Peyer's patch (tissue), 4 donors: ENCODE measurements at regions not wholly inside any gene's neighbourhood (a gene's known extent, or its start where the extent isn't known, plus 50 kb on each side); places are given as distances from the start of the nearest gene placed in this dataset.

Experiments
- DNase-seq, 3 donors: peaks; one replicate each; pipeline ENCODE4 v3.0.0-alpha.2; 2017 to 2019
- H3K27ac ChIP-seq, 4 donors: fragments of 200-600 bp; sonication (generic); one replicate each; pipeline ENCODE4 v1.5.1; 2016 to 2019
- H3K27me3 ChIP-seq, 2 donors: fragments of 200-600 bp; sonication (generic); one replicate each; pipeline ENCODE4 v1.5.1; 2019
- H3K36me3 ChIP-seq, 3 donors: fragments of 200-600 bp; sonication (generic); one replicate each; pipeline ENCODE4 v1.5.1; 2016 to 2019
- H3K4me1 ChIP-seq, 4 donors: fragments of 200-600 bp; sonication (generic); one replicate each; pipeline ENCODE4 v1.5.1; 2016 to 2019
- H3K4me3 ChIP-seq, 4 donors: fragments of 200-600 bp; sonication (generic); 1 replicate in 3 of 4; 2 replicates in 1 of 4; pipeline ENCODE4 v1.5.1; 2016 to 2019; ENCODE audit warnings: mild to moderate bottlenecking in 1 of 4
- H3K9me3 ChIP-seq, 4 donors: fragments of 200-600 bp; sonication (generic); one replicate each; pipeline ENCODE4 v1.5.1; 2016 to 2019; ENCODE audit warnings: mild to moderate bottlenecking in 1 of 4
- CTCF ChIP-seq, 6 experiments: fragments of 450-650 bp in 4 of 6; fragments of 200-600 bp in 2 of 6; sonication (generic) in 1 of 6; IDR thresholded peaks; one replicate each; pipeline ENCODE4 v1.5.1; 2017 to 2019; ENCODE audit warnings: antibody characterized with exemption in 6 of 6, mild to moderate bottlenecking in 3 of 6, moderate library complexity in 1 of 6
- POLR2A ChIP-seq, 2 donors: fragments of 450-650 bp; IDR thresholded peaks; one replicate each; pipeline ENCODE4 v1.5.1; 2017; ENCODE audit warnings: antibody characterized with exemption in 2 of 2, mild to moderate bottlenecking in 2 of 2, moderate library complexity in 2 of 2

GRCh38 chr6:40807484-40807883 lies 220.3 kb upstream of the LRFN2 start:
- DNase-seq, result no peak
- H3K27ac ChIP-seq, result no peak overlapping the region
- H3K36me3 ChIP-seq, result no peaks in the 10 kb centered on the region
- no peak overlapping the region for H3K4me3 ChIP-seq
- H3K27me3 ChIP-seq, result no peaks in the 10 kb centered on the region
- no peaks in the 10 kb centered on the region for H3K4me1 ChIP-seq
- TF ChIP-seq CTCF (IDR thresholded peaks at IDR 0.05) (no peak), POLR2A (IDR thresholded peaks at IDR 0.05) (no peak)
- no peaks in the 10 kb centered on the region for H3K9me3 ChIP-seq

DNA sequence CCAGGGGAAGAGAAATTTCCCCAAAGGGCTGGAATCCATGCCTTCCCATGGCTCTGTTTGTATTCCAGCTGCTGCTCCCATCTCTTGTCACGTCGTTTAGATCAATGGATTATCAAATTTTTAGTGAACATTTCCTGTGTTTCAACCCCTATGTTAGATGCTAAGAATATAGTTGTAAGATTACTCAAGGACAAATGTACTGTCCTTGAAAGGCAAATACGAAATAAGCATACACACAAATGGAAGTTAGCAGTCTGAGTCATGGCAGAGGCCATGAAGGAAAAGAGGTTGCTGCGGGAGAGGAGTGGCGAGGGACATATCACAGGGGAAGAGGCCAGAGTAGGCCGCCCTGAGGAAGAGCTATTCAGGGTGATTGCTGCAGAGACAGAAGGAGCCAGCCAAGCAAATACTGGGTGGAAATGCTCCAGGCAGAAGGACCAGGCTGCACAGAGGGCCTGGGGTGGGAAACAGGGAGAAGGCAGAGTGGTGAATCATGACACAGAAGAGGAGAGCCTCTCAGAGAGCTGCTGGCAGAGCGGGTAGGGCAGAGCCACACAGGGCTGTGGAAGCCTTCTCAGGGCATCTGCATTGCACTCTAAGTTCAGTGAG lies 219.2 kb upstream of the LRFN2 start:
- no peak overlapping the region for H3K4me3 ChIP-seq
- H3K36me3 ChIP-seq, result no peaks in the 10 kb centered on the region
- no peaks in the 10 kb centered on the region for H3K4me1 ChIP-seq
- H3K27ac ChIP-seq, result no peak overlapping the region
- TF ChIP-seq CTCF (IDR thresholded peaks at IDR 0.05), result no peak
- TF ChIP-seq POLR2A (IDR thresholded peaks at IDR 0.05), result no peak
- no peaks in the 10 kb centered on the region for H3K27me3 ChIP-seq
- DNase-seq, result no peak
- no peaks in the 10 kb centered on the region for H3K9me3 ChIP-seq

DNA sequence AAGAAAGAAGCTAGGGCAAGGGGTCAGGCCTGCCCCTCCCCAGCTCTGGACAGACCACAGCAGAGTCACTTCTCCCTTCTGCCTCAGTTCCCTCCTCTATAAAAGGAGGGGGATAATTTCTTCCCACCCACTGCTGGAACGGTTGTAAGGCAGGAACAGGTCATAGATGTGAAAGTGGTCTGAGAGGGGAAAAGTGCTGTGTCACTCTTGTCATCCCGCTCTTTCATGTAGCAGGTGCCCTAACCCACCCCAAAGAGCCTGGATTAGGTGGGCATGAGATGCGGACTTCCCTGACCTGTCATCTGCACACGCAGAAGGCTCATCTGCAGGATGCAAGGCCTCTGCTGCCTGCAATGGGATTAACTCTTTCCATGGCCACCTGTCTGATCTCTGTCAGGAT lies 218.2 kb upstream of the LRFN2 start:
- TF ChIP-seq CTCF (IDR thresholded peaks at IDR 0.05) (no peak), POLR2A (IDR thresholded peaks at IDR 0.05) (no peak)
- no peak for DNase-seq
- H3K4me3 ChIP-seq, result no peak overlapping the region
- no peaks in the 10 kb centered on the region for H3K4me1 ChIP-seq
- no peaks in the 10 kb centered on the region for H3K27me3 ChIP-seq
- no peaks in the 10 kb centered on the region for H3K36me3 ChIP-seq
- no peak overlapping the region for H3K27ac ChIP-seq
- no peaks in the 10 kb centered on the region for H3K9me3 ChIP-seq

DNA sequence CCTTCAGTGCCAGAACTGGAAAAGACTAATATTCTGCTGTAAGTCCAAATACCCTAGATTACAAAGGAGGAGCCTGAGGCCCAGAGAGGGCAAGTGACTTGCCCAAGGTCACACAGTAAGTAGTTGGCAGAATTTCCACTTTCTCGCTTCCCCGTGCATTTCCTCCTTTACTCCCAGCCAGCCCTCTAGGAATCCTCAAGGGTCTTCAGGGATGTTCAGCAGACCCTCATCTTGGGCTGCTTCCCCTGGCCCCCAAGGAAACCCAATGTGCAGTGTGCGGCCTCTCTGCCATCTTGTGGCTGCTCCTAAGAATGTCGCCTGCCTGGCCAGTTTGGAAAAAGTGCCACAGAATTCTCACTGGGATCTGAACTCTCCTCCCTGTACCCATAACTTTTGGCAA lies 217.7 kb upstream of the LRFN2 start:
- H3K4me1 ChIP-seq, result no peaks in the 10 kb centered on the region
- H3K27ac ChIP-seq, result peak overlapping the region in 1 of 4 donors; percentile 1
- no peak overlapping the region for H3K4me3 ChIP-seq
- no peaks in the 10 kb centered on the region for H3K36me3 ChIP-seq
- no peak for DNase-seq
- TF ChIP-seq CTCF (IDR thresholded peaks at IDR 0.05) (no peak), POLR2A (IDR thresholded peaks at IDR 0.05) (no peak)
- no peaks in the 10 kb centered on the region for H3K9me3 ChIP-seq
- no peaks in the 10 kb centered on the region for H3K27me3 ChIP-seq

DNA sequence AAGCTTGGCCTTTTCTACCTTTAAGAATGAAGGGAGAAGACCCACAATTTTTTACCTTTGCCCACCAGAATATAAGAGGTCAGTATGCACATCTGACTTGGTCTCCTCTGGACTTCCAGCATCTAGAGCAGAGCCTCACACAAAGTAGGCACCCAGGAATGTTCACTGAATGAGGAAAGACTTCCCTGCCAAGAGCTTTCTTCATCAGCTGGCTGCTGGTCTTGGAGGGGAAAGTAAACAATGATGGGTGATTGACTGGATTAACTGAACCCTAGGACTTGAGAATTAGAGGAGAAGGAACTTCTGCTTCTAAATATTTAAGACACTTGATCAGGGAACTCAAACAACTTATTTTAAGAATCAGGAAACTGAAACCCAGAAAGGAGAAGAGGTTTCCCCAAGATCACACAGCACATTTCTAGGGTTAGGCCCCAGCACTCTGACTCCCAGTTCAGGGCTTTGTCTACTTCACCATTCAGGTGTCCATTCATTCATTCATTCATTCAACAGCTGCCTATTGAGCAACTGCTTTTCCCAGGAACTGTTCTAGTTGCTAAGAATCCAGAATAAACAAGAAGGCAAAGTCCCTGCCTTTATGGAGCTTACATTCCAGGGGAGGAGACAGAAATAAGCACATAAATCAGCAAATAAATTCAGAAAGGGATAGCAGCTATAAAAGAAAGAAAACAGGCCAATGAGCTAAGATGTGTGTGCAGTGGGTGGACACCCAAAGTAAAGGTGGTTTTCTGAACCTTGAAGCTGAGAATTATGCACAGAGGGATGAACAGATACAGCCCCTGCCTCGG lies 216.9 kb upstream of the LRFN2 start:
- no peaks in the 10 kb centered on the region for H3K36me3 ChIP-seq
- no peak for TF ChIP-seq CTCF (IDR thresholded peaks at IDR 0.05)
- H3K27ac ChIP-seq, result peak overlapping the region in 1 of 4 donors; percentile 1
- DNase-seq, result no peak
- no peaks in the 10 kb centered on the region for H3K27me3 ChIP-seq
- H3K9me3 ChIP-seq, result no peaks in the 10 kb centered on the region
- H3K4me1 ChIP-seq, result no peaks in the 10 kb centered on the region
- no peak overlapping the region for H3K4me3 ChIP-seq
